Caco-2 (cell line): ENCODE measurements at regions not wholly inside any gene's neighbourhood (a gene's known extent, or its start where the extent isn't known, plus 50 kb on each side); places are given as distances from the start of the nearest gene placed in this dataset.

Source experiments
- BruUV-seq: library from RNA; stranded (reverse); fragments of 400-500 nt; replicated peaks from 2 replicates; lab custom pipeline; 2021; lab: Mats Ljungman, UMichigan
- CTCF ChIA-PET: fragments of 300-600 bp; sonication (Branson Sonifier 250); formaldehyde crosslinking; loops from one replicate; lab custom pipeline; 2022; ENCODE audit warnings: antibody characterized with exemption; lab: Charles Lee
- POLR2A ChIA-PET: fragments of 300-600 bp; sonication (Branson Sonifier 250); formaldehyde crosslinking; loops from one replicate; lab custom pipeline; 2022; ENCODE audit warnings: antibody characterized with exemption; lab: Charles Lee
- DNase-seq, 2 experiments: peaks; one replicate each; pipeline versions ENCODE4 v3.0.0 to v3.0.0-alpha.2; 2020 to 2022
- H3K27me3 ChIP-seq: replicated peaks from 2 replicates; pipeline ENCODE4 v1.6.0; 2011; ENCODE audit warnings: low read length; ENCODE audit not compliant: control insufficient read depth, insufficient read depth
- H3K36me3 ChIP-seq: 2 replicates; pipeline ENCODE4 v1.5.1; 2011; ENCODE audit warnings: low read length; ENCODE audit not compliant: control insufficient read depth, insufficient read depth
- H3K4me1 ChIP-seq: fragments of 250-450 bp; sonication (Bioruptor Pico); 2 replicates; pipeline ENCODE4 v1.5.1; 2020; ENCODE audit warnings: mild to moderate bottlenecking
- H3K4me3 ChIP-seq: 2 replicates; pipeline ENCODE4 v1.5.1; 2011; ENCODE audit warnings: low read depth, mild to moderate bottlenecking, control low read depth, low read length
- H3K9me3 ChIP-seq: fragments of 250-450 bp; sonication (Bioruptor Pico); 2 replicates; pipeline ENCODE4 v1.5.1; 2020; ENCODE audit warnings: mild to moderate bottlenecking, moderate library complexity
- H3K27ac Mint-ChIP-seq: one replicate; pipeline ENCODE4 v1.8.0; 2022; ENCODE audit warnings: mixed read lengths; ENCODE audit not compliant: unreplicated experiment
- H3K27me3 Mint-ChIP-seq: one replicate; pipeline ENCODE4 v1.8.0; 2022; ENCODE audit warnings: mixed read lengths; ENCODE audit not compliant: insufficient read depth, unreplicated experiment
- H3K36me3 Mint-ChIP-seq: one replicate; pipeline ENCODE4 v1.8.0; 2022; ENCODE audit warnings: mild to moderate bottlenecking, mixed read lengths; ENCODE audit not compliant: insufficient read depth, unreplicated experiment
- H3K4me1 Mint-ChIP-seq: one replicate; pipeline ENCODE4 v1.8.0; 2022; ENCODE audit warnings: low read depth, mixed read lengths; ENCODE audit not compliant: unreplicated experiment
- H3K4me3 Mint-ChIP-seq: one replicate; pipeline ENCODE4 v1.8.0; 2022; ENCODE audit warnings: mild to moderate bottlenecking, moderate library complexity, mixed read lengths; ENCODE audit not compliant: unreplicated experiment
- H3K9me3 Mint-ChIP-seq: one replicate; pipeline ENCODE4 v1.8.0; 2022; ENCODE audit warnings: mixed read lengths; ENCODE audit not compliant: unreplicated experiment
- intact Hi-C: fragments of 100-400 bp; cut with micrococcal nuclease; formaldehyde crosslinking; loops from one replicate; pipeline ENCODE4 v1.10.0; 2022; ENCODE audit not compliant: unreplicated experiment
- TF ChIP-seq, protein P1 (sequence below), 2 experiments: fragments of 200-600 bp in 1 of 2; IDR thresholded peaks; 1 replicate in 1 of 2; 2 replicates in 1 of 2; pipeline versions ENCODE4 v1.5.1 to v1.8.0; 2011 to 2022; ENCODE audit warnings: antibody characterized with exemption in 1 of 2, control low read depth in 1 of 2, inconsistent platforms in 1 of 2, low read depth in 1 of 2, low read length in 1 of 2, mild to moderate bottlenecking in 1 of 2, moderate library complexity in 1 of 2; ENCODE audit not compliant: insufficient read depth in 1 of 2, severe bottlenecking in 1 of 2, unreplicated experiment in 1 of 2

GRCh38 chr20:17858450-17859001 lies 110.1 kb downstream of the SNX5 start:
- Mint-ChIP-seq H3K27ac (no peak overlapping the region), H3K9me3 (no peaks in the 10 kb centered on the region), H3K36me3 (no peaks in the 10 kb centered on the region), H3K4me3 (no peak overlapping the region), H3K4me1 (peaks cover 21% of the 10 kb centered on the region), H3K27me3 (no peaks in the 10 kb centered on the region)
- H3K4me3 ChIP-seq, result no peak overlapping the region
- POLR2A ChIA-PET, result no interaction called here
- H3K27me3 ChIP-seq, result no peaks in the 10 kb centered on the region
- peaks cover 15% of the 10 kb centered on the region for H3K4me1 ChIP-seq
- TF ChIP-seq, protein P1, sequence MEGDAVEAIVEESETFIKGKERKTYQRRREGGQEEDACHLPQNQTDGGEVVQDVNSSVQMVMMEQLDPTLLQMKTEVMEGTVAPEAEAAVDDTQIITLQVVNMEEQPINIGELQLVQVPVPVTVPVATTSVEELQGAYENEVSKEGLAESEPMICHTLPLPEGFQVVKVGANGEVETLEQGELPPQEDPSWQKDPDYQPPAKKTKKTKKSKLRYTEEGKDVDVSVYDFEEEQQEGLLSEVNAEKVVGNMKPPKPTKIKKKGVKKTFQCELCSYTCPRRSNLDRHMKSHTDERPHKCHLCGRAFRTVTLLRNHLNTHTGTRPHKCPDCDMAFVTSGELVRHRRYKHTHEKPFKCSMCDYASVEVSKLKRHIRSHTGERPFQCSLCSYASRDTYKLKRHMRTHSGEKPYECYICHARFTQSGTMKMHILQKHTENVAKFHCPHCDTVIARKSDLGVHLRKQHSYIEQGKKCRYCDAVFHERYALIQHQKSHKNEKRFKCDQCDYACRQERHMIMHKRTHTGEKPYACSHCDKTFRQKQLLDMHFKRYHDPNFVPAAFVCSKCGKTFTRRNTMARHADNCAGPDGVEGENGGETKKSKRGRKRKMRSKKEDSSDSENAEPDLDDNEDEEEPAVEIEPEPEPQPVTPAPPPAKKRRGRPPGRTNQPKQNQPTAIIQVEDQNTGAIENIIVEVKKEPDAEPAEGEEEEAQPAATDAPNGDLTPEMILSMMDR (IDR thresholded peaks at IDR 0.05; ENCODE audit: insufficient read depth in 1 of 2, low read depth in 1 of 2, low read length in 1 of 2, severe bottlenecking in 1 of 2, unreplicated experiment in 1 of 2), result no peak
- intact Hi-C loops, result no loop called here
- BruUV-seq, result no TSS peak
- CTCF ChIA-PET, result no interaction called here
- no peaks in the 10 kb centered on the region for H3K9me3 ChIP-seq
- H3K36me3 ChIP-seq, result no peaks in the 10 kb centered on the region
- DNase-seq, result no peak

DNA sequence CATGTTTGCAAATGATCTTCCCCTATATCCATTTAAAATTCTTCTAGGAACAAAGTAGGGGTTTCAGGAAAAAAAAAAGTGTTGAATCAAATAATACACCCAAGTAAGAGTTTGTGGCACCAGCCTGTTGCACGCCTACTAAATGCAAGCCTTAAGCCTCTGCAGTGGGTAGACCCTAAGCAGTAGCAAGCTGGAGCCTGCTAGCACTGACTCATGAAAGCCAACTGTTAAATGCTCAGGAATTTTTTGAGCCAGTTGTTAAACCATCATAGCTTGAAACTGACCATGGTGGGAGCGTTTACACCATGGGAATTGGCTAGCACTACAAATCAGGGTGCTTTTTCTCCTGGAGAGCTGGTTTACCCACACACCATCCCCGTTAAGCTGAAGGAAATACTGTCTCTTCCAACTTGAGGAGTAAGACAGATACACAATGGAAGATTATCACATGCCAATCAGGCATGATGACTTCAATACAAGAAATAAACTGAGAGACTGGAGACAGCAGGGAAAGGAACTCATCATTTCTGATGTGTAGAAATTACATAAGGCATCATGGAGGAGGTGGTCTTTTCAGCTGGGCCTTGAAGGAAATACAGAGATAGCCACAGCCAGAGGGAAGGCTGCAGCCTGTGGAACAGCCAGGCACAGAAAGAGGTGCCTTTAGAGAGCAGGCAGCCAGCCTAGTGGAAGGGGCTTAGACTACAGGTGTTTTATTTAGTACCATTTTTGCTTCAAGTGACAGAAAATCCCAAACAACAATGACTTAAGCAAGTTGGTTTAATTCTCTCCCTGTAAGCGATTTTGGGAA lies 110.8 kb downstream of the SNX5 start:
- no peaks in the 10 kb centered on the region for H3K27me3 Mint-ChIP-seq
- H3K27ac Mint-ChIP-seq, result no peak overlapping the region
- H3K27me3 ChIP-seq, result no peaks in the 10 kb centered on the region
- H3K9me3 Mint-ChIP-seq, result no peaks in the 10 kb centered on the region
- no peaks in the 10 kb centered on the region for H3K9me3 ChIP-seq
- intact Hi-C loops, result no loop called here
- no peak for DNase-seq
- H3K36me3 ChIP-seq, result no peaks in the 10 kb centered on the region
- no peak overlapping the region for H3K4me3 Mint-ChIP-seq
- H3K4me1 ChIP-seq, result peaks cover 15% of the 10 kb centered on the region
- TF ChIP-seq, protein P1 (IDR thresholded peaks at IDR 0.05; ENCODE audit: insufficient read depth in 1 of 2, low read depth in 1 of 2, low read length in 1 of 2, severe bottlenecking in 1 of 2, unreplicated experiment in 1 of 2), result no peak
- no peaks in the 10 kb centered on the region for H3K36me3 Mint-ChIP-seq
- no TSS peak for BruUV-seq
- POLR2A ChIA-PET, result no interaction called here
- peaks cover 28% of the 10 kb centered on the region for H3K4me1 Mint-ChIP-seq
- CTCF ChIA-PET, result no interaction called here
- no peak overlapping the region for H3K4me3 ChIP-seq

DNA sequence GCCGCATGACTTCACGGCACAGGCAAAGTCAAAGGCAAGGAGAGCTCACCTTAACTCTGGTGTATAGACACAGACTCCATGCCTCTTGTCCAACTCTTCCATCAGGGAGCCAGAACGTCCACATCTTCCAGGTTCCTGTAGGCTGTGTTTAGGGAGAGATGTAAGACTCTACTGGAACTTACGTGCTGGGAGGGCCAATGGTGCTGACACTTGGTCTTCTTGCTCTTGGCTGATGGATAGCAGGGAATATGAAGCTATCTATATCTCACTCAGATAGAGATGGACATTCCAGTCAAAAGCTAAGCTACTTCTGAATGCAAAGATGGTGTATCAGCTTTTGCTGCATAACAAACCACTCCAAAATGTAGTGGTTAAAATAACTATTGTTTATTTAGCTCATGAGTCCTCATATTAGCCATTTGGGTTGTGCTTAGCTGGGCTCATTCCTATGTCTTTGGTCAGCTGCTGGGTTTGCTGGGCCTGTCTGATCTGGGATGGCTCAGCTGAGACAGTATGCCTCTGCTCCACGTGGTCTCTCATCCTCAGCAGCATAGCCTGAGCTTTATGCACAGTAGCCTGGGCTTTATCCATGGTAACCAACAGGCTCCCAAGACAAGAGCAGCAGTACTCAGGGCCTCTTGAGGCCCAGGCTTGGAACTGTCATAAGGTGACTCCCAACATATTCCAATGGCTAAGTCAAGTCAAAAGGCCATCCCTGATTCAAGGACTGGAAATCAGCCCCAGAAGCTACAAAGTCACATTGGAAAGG lies 111.6 kb downstream of the SNX5 start:
- intact Hi-C loops, result no loop called here
- BruUV-seq, result no TSS peak
- no peaks in the 10 kb centered on the region for H3K9me3 ChIP-seq
- H3K36me3 ChIP-seq, result no peaks in the 10 kb centered on the region
- H3K27me3 ChIP-seq, result no peaks in the 10 kb centered on the region
- DNase-seq, result no peak
- POLR2A ChIA-PET, result no interaction called here
- H3K4me1 ChIP-seq, result peaks cover 19% of the 10 kb centered on the region
- Mint-ChIP-seq H3K9me3 (no peaks in the 10 kb centered on the region), H3K36me3 (no peaks in the 10 kb centered on the region), H3K27me3 (no peaks in the 10 kb centered on the region), H3K4me3 (no peak overlapping the region), H3K4me1 (peaks cover 26% of the 10 kb centered on the region), H3K27ac (no peak overlapping the region)
- TF ChIP-seq, protein P1 (IDR thresholded peaks at IDR 0.05; ENCODE audit: insufficient read depth in 1 of 2, low read depth in 1 of 2, low read length in 1 of 2, severe bottlenecking in 1 of 2, unreplicated experiment in 1 of 2), result no peak
- CTCF ChIA-PET, result no interaction called here
- no peak overlapping the region for H3K4me3 ChIP-seq
